HG02973 (cell line): ENCODE measurements at regions not wholly inside any gene's neighbourhood (a gene's known extent, or its start where the extent isn't known, plus 50 kb on each side); places are given as distances from the start of the nearest gene placed in this dataset.
A peak's percentile ranks its signal among the peaks of the same experiment; 100 is the strongest.

ENCODE experiments used
- ATAC-seq: cut with Tn5 transposase; IDR thresholded peaks from one replicate; pipeline ENCODE4 v1.9.1; 2021; ENCODE audit warnings: moderate library complexity; ENCODE audit not compliant: unreplicated experiment

- ATAC-seq, result peak; percentile 71
These were observed 229.1 kb upstream of the FSTL5 start for GRCh38 chr4:162392946-162393345.

- no peak for ATAC-seq
These were observed 202.3 kb upstream of the FSTL5 start for GRCh38 chr4:162366146-162366545.

- no peak for ATAC-seq
These were observed 200.9 kb upstream of the FSTL5 start for GRCh38 chr4:162364651-162365050.

DNA sequence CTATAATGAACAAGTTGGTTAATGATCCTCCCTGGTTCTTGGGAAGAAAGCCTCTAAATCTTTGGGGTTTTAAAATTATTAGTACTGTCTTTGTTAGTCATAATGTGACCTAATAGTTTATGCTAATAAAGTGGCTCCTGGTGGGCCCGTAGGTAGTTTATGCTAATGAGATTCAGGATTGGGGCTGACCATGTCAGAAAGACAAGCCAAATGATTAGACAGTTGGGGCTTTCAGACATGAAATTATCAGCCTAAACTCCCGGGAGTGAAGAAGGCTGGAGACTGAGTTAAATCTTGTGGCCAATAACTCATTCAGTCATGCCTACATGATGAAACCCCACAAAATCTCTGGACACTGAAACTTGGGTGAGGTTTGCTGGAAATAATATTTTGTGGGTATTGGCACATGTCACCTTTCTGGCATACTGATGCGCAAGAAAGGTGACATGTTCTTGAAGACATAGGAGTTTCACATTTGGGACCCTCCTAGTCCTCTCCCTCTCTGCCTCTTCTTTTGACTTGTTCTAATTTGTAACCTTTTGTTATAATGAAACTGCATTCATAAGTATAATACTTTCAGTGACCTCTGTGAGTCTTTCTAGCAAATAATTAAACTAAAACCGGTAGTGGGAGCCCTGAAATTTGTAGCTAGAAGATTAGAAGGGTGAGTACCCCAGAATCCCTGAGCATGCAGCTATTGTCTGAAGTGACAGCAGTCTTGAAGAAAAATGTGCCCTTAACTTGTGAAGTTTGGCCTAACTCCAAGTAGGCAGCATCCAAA, 196.8 kb upstream of the FSTL5 start:
- no peak for ATAC-seq

DNA sequence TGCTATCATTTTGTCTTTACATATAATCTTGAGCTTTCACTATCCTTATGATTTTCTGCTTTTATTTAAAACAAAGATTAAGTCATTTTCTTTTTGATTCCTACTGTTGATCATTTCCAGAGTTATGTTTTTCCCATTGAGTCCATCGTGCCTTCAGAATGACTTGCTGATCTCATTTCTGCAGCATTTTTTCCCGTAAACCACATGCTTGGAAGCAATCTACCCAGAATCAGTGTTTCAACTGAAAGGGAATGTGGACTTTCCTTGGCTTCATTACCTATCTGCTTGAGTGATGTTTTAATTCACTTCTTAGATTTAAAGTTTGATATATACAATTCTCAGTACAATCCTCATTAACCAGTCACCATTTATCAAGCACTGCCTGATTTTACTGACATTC, 192.4 kb upstream of the FSTL5 start:
- no peak for ATAC-seq

DNA sequence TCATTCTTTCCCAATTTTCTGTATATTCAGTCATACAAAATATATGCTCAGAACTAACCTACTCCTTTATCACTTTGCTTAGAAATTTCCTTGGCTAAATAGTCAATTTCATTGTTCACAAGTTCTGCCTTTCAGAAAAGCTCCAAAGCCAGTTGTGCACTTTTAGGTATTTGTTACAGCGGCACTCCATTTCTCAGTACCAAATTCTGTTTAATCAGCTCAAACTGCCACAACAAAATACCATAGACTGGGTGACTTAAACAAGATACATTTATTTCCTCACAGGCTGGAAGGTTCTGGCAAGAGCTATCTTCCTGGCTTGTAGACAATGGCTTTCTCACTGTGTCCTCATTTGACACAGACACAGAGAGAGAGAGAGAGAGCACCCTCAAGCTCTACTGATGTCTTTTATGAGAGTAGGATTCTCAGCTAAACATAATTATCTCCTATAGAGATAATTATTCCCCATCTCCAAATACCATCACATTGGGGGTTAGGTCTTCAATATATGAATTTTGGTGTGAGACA, 188.8 kb upstream of the FSTL5 start:
- no peak for ATAC-seq

DNA sequence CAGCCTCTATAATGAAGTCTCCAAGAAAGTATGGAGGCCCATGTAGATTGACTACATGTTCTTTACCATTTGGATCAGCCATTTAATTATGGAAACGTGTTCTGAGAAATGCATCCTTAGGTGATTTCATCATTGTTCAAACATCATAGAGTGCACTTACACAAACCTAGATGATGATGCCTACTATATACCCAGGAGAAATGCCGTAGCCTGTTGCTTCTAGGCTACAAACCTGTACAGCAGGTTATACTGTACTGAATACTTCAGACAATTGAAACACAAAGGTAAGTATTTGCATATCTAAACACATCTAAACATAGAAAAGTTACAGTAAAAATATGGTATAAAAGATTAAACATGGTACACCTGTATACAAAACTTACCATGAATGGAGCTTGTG, 186.5 kb upstream of the FSTL5 start:
- ATAC-seq, result no peak

GRCh38 chr4:162349395-162349794, 185.6 kb upstream of the FSTL5 start:
- ATAC-seq, result no peak

DNA sequence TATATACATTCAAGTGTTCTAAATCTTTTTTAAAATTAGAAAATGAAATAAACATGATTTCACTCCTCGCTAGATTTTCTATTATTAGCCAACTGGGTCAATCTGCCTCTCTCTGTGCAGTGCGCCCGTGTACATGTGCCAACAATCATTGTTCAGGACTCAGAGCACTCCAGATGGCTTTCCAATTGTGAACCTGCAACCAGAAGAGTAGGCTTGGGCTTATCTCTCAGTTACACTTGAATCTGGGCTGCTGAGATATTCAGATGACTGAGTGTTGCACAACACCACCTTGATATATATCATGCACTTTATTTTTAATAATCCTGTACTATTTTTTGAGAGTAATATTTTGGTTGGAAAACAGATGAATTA, 184.0 kb upstream of the FSTL5 start:
- no peak for ATAC-seq

- no peak for ATAC-seq
These were observed 183.5 kb upstream of the FSTL5 start for GRCh38 chr4:162347156-162347841.

DNA sequence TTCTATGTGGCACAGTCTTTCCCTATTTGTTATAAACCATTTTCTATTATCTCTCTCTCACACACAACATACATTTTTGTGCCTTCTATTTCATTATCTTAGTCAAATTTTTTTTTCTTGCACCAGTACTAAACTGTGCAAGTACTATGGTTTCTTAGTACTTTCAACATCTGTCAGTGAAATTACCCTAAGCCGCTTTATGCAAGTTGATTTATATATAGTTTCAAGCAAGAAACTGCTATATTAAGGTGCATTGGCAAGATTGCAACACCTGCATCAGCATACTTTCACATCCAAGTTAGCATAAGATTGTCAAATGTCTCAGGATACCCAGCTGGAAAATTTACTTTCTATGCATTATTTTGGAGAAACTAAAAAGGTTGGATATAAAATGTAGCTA, 180.2 kb upstream of the FSTL5 start:
- no peak for ATAC-seq

DNA sequence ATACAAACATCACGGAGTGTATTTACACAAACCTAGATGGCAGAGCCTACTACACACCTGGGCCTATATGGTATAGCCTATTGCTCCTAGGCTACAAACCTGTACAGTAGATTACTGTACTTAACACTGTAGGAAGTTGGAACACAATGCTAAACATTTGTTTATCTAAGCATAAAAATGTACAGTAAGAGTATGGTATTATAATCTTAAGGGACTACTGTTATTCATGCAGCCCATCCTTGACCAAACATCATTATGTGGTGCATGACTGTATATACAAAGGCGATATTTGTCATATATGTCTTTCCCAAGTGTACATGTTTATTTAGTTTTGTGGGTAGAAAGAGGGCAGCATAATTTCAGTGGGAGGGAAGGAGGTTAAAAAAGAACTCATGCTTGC, 177.7 kb upstream of the FSTL5 start:
- ATAC-seq, result no peak

DNA sequence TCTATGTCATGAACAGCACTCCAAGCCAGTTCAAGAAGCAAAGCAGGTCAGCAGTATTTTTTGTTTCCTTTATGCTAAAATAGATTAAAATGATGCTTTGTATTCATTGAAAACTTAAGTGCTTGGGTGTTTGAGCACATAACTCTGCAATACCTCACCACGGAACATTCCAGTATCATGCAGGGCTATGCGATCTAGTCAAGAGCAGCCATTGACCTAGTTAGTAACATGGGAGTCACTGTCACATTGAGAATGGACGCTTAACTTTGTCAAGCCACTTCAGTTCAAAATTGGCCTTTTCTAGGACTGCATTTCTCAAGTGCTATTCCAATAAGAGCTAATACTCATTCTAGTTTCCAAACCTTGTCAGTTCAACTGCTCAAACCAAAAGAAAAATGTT, 160.1 kb upstream of the FSTL5 start:
- no peak for ATAC-seq

GRCh38 chr4:162322054-162322453, 158.3 kb upstream of the FSTL5 start:
- no peak for ATAC-seq

- ATAC-seq, result no peak
These were observed 122.0 kb upstream of the FSTL5 start for GRCh38 chr4:162285753-162286152.

GRCh38 chr4:162282684-162283083, 118.9 kb upstream of the FSTL5 start:
- ATAC-seq, result no peak

- peak; percentile 96 for ATAC-seq
These were observed 110.6 kb upstream of the FSTL5 start for GRCh38 chr4:162274354-162274753.

- no peak for ATAC-seq
These were observed 108.4 kb upstream of the FSTL5 start for GRCh38 chr4:162272215-162272614.

GRCh38 chr4:162268911-162269310, 105.1 kb upstream of the FSTL5 start:
- ATAC-seq, result no peak

- ATAC-seq, result no peak
These were observed 102.0 kb upstream of the FSTL5 start for GRCh38 chr4:162265802-162266201.

DNA sequence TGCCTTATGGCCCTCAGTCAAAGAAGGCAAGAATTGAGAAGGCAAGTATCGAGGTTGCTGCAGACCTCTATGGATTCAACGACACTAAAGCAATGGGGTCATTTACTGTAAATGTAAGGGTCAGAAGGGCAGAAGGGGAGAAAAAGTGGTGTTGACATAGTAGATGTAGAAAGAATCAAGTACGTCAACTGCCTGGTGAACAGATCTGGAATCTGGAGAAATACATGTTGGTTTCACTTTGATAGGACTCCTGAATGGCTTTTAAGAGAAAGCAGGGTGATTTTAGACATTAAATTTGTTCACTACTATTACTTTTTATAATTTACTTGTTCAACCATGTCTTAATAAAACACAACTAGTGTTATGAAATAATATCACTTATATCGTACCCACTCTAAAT, 81.3 kb upstream of the FSTL5 start:
- ATAC-seq, result no peak

DNA sequence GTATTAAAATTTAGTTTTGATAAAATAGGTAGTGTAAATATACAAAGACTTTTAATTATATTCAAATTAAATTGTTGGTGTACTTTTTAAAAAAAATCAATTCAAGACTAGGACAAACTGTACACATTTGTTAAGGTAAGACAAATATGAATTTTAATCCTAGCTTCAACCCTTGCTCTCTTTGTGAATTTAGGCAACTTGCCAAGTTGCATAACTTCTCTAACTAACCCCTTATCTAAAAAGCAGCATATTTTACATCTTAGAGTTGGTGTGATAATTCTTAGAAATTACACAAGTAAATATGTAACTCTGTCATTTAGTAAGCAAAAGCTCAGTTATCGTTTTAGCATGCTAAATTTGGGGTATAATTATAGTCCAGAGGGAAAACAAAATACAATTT, 78.1 kb upstream of the FSTL5 start:
- no peak for ATAC-seq
